ENCODE measurements at regions not wholly inside any gene's neighbourhood (a gene's known extent, or its start where the extent isn't known, plus 50 kb on each side); places are given as distances from the start of the nearest gene placed in this dataset.

- no peak for TF ChIP-seq CTCF (conservative IDR thresholded peaks at IDR 0.05; ENCODE audit: low read depth in 2 of 2)
These were observed 58.0 kb upstream of the LRFN5 start (continued) for GRCh38 chr14:41548666-41549065.

GRCh38 chr14:41541333-41541732, 65.3 kb upstream of the LRFN5 start:
- Histone ChIP-seq H2AFZ (no peak overlapping the region), H3K4me2 (no peak overlapping the region), H3F3A (replicated peaks; ENCODE audit: low read depth) (no peaks in the 10 kb centered on the region), H3K36me3 (ENCODE audit: insufficient read depth) (no peaks in the 10 kb centered on the region), H4K20me1 (replicated peaks; ENCODE audit: insufficient read depth) (no peaks in the 10 kb centered on the region), H3K79me2 (replicated peaks; ENCODE audit: insufficient read depth) (no peaks in the 10 kb centered on the region), H3K27ac (ENCODE audit: low read depth) (no peak overlapping the region), H3K4me3 (no peak overlapping the region), H3K4me1 (ENCODE audit: insufficient read depth) (no peaks in the 10 kb centered on the region), H3K9me2 (ENCODE audit: insufficient read depth) (no peaks in the 10 kb centered on the region; the same call in 1 of the 2 replicates), H3K27me3 (ENCODE audit: insufficient read depth) (no peaks in the 10 kb centered on the region)
- DNase-seq (ENCODE audit: low spot score) (no peak), ATAC-seq (no peak)
- no peaks in the 10 kb centered on the region for H3K27me3 Mint-ChIP-seq (ENCODE audit: insufficient read depth, low read depth, poor library complexity)
- H3K4me3 Mint-ChIP-seq = no peak overlapping the region
- H3K4me1 Mint-ChIP-seq = peaks cover 4% of the 10 kb centered on the region; the same call in 2 of the 3 replicates
- H3K36me3 Mint-ChIP-seq (ENCODE audit: low read depth) = peaks cover 15% of the 10 kb centered on the region
- TF ChIP-seq ETS1 (IDR thresholded peaks at IDR 0.05) = no peak
- TF ChIP-seq STAT1 (IDR thresholded peaks at IDR 0.05; ENCODE audit: unreplicated experiment) = no peak
- TF ChIP-seq POLR2AphosphoS5 (IDR thresholded peaks at IDR 0.05; ENCODE audit: low read depth) = no peak
- no peak for TF ChIP-seq NANOG (IDR thresholded peaks at IDR 0.05; ENCODE audit: borderline replicate concordance)
- no peak for TF ChIP-seq CREB1 (CRISPR knock-in tag; IDR thresholded peaks at IDR 0.05; ENCODE audit: low read depth)
- no peak for TF ChIP-seq EZH2phosphoT487 (IDR thresholded peaks at IDR 0.05; ENCODE audit: unreplicated experiment)
- TF ChIP-seq REST (IDR thresholded peaks at IDR 0.05; ENCODE audit: unreplicated experiment) = no peak
- TF ChIP-seq EZH2 (IDR thresholded peaks at IDR 0.05; ENCODE audit: low read depth, unreplicated experiment) = no peak
- TF ChIP-seq ZNF114 (CRISPR knock-in tag; IDR thresholded peaks at IDR 0.05) = no peak
- TF ChIP-seq ZNF331 (CRISPR knock-in tag; IDR thresholded peaks at IDR 0.05; ENCODE audit: low read depth) = no peak
- no peak for TF ChIP-seq CTCF (conservative IDR thresholded peaks at IDR 0.05; ENCODE audit: low read depth in 2 of 2)
- H3K27ac Mint-ChIP-seq = no peak overlapping the region
- peaks cover 20% of the 10 kb centered on the region; the same call in 2 of the 3 replicates for H3K9me3 Mint-ChIP-seq

All from GM23338 (cell line).